ENCODE measurements at regions not wholly inside any gene's neighbourhood (a gene's known extent, or its start where the extent isn't known, plus 50 kb on each side); places are given as distances from the start of the nearest gene placed in this dataset.

- no peak for DNase-seq
Observed at GRCh38 chr4:58188316-58188715, 1078.1 kb upstream of the IGFBP7 start.

GRCh38 chr4:58175024-58175423 is 1064.8 kb upstream of the IGFBP7 start:
- DNase-seq = no peak

- no peak for DNase-seq
Observed at GRCh38 chr4:58166490-58166889, 1056.3 kb upstream of the IGFBP7 start.

GRCh38 chr4:58163156-58163555 is 1053.0 kb upstream of the IGFBP7 start:
- no peak for DNase-seq

- DNase-seq = no peak
Observed at GRCh38 chr4:58149404-58150085, 1039.4 kb upstream of the IGFBP7 start.

- no peak for DNase-seq
Observed at GRCh38 chr4:58144721-58145120, 1034.5 kb upstream of the IGFBP7 start.

GRCh38 chr4:58138786-58139668 is 1028.8 kb upstream of the IGFBP7 start:
- no peak for DNase-seq

- no peak for DNase-seq
Observed at GRCh38 chr4:58136604-58137003, 1026.4 kb upstream of the IGFBP7 start.

GRCh38 chr4:58127680-58128079 is 1017.5 kb upstream of the IGFBP7 start:
- no peak for DNase-seq

- no peak for DNase-seq
Observed at GRCh38 chr4:58119298-58119697, 1009.1 kb upstream of the IGFBP7 start.

GRCh38 chr4:58113126-58113525 is 1002.9 kb upstream of the IGFBP7 start:
- no peak for DNase-seq

GRCh38 chr4:58111818-58112217 is 1001.6 kb upstream of the IGFBP7 start:
- no peak for DNase-seq

- DNase-seq = no peak
Observed at GRCh38 chr4:58093352-58093751, 983.2 kb upstream of the IGFBP7 start.

GRCh38 chr4:58090539-58090938 is 980.4 kb upstream of the IGFBP7 start:
- DNase-seq = no peak

GRCh38 chr4:58081356-58081755 is 971.2 kb upstream of the IGFBP7 start:
- DNase-seq = no peak

GRCh38 chr4:58075724-58076123 is 965.5 kb upstream of the IGFBP7 start:
- no peak for DNase-seq

- no peak for DNase-seq
Observed at GRCh38 chr4:58074382-58074781, 964.2 kb upstream of the IGFBP7 start.

GRCh38 chr4:58070726-58071125 is 960.5 kb upstream of the IGFBP7 start:
- no peak for DNase-seq

- no peak for DNase-seq
Observed at GRCh38 chr4:58064653-58065052, 954.5 kb upstream of the IGFBP7 start.

- DNase-seq = no peak
Observed at GRCh38 chr4:58063404-58064160, 953.4 kb upstream of the IGFBP7 start.

GRCh38 chr4:58061967-58062366 is 951.8 kb upstream of the IGFBP7 start:
- no peak for DNase-seq

- no peak for DNase-seq
Observed at GRCh38 chr4:58050439-58050838, 940.3 kb upstream of the IGFBP7 start.

GRCh38 chr4:58048491-58048890 is 938.3 kb upstream of the IGFBP7 start:
- DNase-seq = no peak

GRCh38 chr4:58042176-58042575 is 932.0 kb upstream of the IGFBP7 start:
- no peak for DNase-seq

Data from EL (cell line).